SW480 (cell line): ENCODE measurements at regions not wholly inside any gene's neighbourhood (a gene's known extent, or its start where the extent isn't known, plus 50 kb on each side); places are given as distances from the start of the nearest gene placed in this dataset.

ENCODE experiments used
- DNase-seq: peaks from one replicate; pipeline ENCODE4 v3.0.0-alpha.2; 2016; ENCODE audit warnings: low spot score

GRCh38 chr17:12588531-12588930 is 77.2 kb upstream of the MYOCD start:
- no peak for DNase-seq

- no peak for DNase-seq
These were observed 75.3 kb upstream of the MYOCD start for GRCh38 chr17:12590417-12590816.

- no peak for DNase-seq
These were observed 74.5 kb upstream of the MYOCD start for GRCh38 chr17:12591021-12591735.

- no peak for DNase-seq
These were observed 72.7 kb upstream of the MYOCD start for GRCh38 chr17:12592941-12593340.

GRCh38 chr17:12596961-12597360 is 68.7 kb upstream of the MYOCD start:
- no peak for DNase-seq

- no peak for DNase-seq
These were observed 67.8 kb upstream of the MYOCD start for GRCh38 chr17:12597895-12598294.

- no peak for DNase-seq
These were observed 66.3 kb upstream of the MYOCD start for GRCh38 chr17:12599186-12599920.

GRCh38 chr17:12600349-12600748 is 65.3 kb upstream of the MYOCD start:
- DNase-seq: no peak

GRCh38 chr17:12603566-12603965 is 62.1 kb upstream of the MYOCD start:
- no peak for DNase-seq

- no peak for DNase-seq
These were observed 60.5 kb upstream of the MYOCD start for GRCh38 chr17:12605222-12605621.

GRCh38 chr17:12613566-12613965 is 52.1 kb upstream of the MYOCD start:
- DNase-seq: no peak
